ENCODE measurements at regions not wholly inside any gene's neighbourhood (a gene's known extent, or its start where the extent isn't known, plus 50 kb on each side); places are given as distances from the start of the nearest gene placed in this dataset.

DNA sequence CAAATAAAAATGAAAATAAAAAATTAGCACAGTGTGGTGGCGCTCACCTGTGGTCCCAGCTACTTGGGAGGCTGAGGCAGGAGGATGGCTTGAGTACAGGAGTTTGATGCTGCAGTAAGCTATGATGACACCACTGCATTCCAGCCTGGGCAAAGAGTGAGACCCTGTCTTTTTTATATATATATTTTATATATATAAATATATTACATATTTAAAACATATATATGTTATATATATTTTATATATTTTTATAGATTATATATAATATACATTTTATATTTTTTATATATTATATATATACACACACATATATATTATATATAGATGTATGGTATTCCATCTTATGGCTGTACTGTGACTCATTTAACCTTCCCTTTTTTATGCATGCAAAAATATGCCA is 87.6 kb upstream of the PMEPA1 start (continued):
- TF ChIP-seq, protein P1, sequence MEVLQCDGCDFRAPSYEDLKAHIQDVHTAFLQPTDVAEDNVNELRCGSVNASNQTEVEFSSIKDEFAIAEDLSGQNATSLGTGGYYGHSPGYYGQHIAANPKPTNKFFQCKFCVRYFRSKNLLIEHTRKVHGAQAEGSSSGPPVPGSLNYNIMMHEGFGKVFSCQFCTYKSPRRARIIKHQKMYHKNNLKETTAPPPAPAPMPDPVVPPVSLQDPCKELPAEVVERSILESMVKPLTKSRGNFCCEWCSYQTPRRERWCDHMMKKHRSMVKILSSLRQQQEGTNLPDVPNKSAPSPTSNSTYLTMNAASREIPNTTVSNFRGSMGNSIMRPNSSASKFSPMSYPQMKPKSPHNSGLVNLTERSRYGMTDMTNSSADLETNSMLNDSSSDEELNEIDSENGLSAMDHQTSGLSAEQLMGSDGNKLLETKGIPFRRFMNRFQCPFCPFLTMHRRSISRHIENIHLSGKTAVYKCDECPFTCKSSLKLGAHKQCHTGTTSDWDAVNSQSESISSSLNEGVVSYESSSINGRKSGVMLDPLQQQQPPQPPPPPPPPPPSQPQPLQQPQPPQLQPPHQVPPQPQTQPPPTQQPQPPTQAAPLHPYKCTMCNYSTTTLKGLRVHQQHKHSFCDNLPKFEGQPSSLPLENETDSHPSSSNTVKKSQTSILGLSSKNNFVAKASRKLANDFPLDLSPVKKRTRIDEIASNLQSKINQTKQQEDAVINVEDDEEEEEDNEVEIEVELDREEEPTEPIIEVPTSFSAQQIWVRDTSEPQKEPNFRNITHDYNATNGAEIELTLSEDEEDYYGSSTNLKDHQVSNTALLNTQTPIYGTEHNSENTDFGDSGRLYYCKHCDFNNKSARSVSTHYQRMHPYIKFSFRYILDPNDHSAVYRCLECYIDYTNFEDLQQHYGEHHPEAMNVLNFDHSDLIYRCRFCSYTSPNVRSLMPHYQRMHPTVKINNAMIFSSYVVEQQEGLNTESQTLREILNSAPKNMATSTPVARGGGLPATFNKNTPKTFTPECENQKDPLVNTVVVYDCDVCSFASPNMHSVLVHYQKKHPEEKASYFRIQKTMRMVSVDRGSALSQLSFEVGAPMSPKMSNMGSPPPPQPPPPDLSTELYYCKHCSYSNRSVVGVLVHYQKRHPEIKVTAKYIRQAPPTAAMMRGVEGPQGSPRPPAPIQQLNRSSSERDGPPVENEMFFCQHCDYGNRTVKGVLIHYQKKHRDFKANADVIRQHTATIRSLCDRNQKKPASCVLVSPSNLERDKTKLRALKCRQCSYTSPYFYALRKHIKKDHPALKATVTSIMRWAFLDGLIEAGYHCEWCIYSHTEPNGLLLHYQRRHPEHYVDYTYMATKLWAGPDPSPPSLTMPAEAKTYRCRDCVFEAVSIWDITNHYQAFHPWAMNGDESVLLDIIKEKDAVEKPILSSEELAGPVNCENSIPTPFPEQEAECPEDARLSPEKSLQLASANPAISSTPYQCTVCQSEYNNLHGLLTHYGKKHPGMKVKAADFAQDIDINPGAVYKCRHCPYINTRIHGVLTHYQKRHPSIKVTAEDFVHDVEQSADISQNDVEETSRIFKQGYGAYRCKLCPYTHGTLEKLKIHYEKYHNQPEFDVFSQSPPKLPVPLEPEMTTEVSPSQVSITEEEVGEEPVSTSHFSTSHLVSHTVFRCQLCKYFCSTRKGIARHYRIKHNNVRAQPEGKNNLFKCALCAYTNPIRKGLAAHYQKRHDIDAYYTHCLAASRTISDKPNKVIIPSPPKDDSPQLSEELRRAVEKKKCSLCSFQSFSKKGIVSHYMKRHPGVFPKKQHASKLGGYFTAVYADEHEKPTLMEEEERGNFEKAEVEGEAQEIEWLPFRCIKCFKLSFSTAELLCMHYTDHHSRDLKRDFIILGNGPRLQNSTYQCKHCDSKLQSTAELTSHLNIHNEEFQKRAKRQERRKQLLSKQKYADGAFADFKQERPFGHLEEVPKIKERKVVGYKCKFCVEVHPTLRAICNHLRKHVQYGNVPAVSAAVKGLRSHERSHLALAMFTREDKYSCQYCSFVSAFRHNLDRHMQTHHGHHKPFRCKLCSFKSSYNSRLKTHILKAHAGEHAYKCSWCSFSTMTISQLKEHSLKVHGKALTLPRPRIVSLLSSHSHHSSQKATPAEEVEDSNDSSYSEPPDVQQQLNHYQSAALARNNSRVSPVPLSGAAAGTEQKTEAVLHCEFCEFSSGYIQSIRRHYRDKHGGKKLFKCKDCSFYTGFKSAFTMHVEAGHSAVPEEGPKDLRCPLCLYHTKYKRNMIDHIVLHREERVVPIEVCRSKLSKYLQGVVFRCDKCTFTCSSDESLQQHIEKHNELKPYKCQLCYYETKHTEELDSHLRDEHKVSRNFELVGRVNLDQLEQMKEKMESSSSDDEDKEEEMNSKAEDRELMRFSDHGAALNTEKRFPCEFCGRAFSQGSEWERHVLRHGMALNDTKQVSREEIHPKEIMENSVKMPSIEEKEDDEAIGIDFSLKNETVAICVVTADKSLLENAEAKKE (CRISPR knock-in tag; IDR thresholded peaks at IDR 0.05): no peak

DNA sequence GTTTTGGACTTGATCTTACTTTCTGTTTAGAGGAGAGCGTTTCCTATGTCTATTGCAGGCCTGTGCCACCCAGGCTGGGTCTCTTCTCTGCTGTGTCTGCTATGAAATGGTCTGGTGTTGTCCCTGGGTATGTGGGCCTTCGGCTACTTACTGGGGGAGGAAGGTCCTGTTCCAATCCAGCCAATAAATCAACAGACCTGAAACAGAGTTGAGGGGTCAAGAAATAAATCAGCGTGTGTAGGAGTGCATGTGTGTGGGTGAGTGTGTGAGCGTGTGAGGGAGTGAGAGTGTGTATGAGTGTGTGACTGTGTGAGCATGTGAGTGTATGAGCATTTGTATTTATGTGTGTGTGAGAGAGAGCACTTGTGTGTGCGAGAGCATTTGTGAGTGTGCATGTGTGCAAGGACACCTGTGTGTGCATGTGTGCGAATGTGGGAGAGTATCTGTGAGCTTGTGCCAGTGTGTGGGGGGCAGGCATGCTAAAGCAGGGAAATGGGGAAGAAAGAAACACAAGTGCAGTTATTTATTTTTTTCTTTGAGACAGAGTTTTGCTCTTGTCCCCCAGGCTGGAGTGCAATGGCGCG is 86.3 kb upstream of the PMEPA1 start:
- Histone ChIP-seq H3K27ac (ENCODE audit: low read depth) (no peak overlapping the region), H3K4me1 (ENCODE audit: insufficient read depth) (no peaks in the 10 kb centered on the region)
- TF ChIP-seq JUNB (IDR thresholded peaks at IDR 0.05; ENCODE audit: unreplicated experiment): no peak
- TF ChIP-seq NANOG (IDR thresholded peaks at IDR 0.05; ENCODE audit: borderline replicate concordance): no peak
- TF ChIP-seq, protein P1 (CRISPR knock-in tag; IDR thresholded peaks at IDR 0.05): no peak
- no peak for TF ChIP-seq POLR2AphosphoS5 (IDR thresholded peaks at IDR 0.05; ENCODE audit: low read depth)
- no peak for TF ChIP-seq STAT1 (IDR thresholded peaks at IDR 0.05; ENCODE audit: unreplicated experiment)
- TF ChIP-seq EZH2 (IDR thresholded peaks at IDR 0.05; ENCODE audit: low read depth, unreplicated experiment): no peak
- no peak for TF ChIP-seq ZNF114 (CRISPR knock-in tag; IDR thresholded peaks at IDR 0.05)

More for the DNA sequence above, 86.3 kb upstream of the PMEPA1 start:
- Histone ChIP-seq H3K36me3 (ENCODE audit: insufficient read depth) (no peaks in the 10 kb centered on the region), H3K4me2 (no peak overlapping the region), H3K27me3 (ENCODE audit: insufficient read depth) (no peaks in the 10 kb centered on the region), H3K4me3 (no peak overlapping the region), H3F3A (replicated peaks; ENCODE audit: low read depth) (no peaks in the 10 kb centered on the region), H2AFZ (no peak overlapping the region), H3K79me2 (replicated peaks; ENCODE audit: insufficient read depth) (no peaks in the 10 kb centered on the region), H3K9me2 (ENCODE audit: insufficient read depth) (no peaks in the 10 kb centered on the region), H4K20me1 (replicated peaks; ENCODE audit: insufficient read depth) (no peaks in the 10 kb centered on the region)
- no peak overlapping the region for H3K27ac Mint-ChIP-seq
- H3K4me1 Mint-ChIP-seq: 0 out of 3 replicates have a peak, but pooled peaks cover 2% of the 10 kb centered on the region
- DNase-seq (ENCODE audit: low spot score) (no peak), ATAC-seq (no peak)
- no peak overlapping the region for H3K4me3 Mint-ChIP-seq
- peaks cover 1% of the 10 kb centered on the region for H3K27me3 Mint-ChIP-seq (ENCODE audit: insufficient read depth, low read depth, poor library complexity)
- H3K9me3 Mint-ChIP-seq: no peaks in the 10 kb centered on the region
- H3K36me3 Mint-ChIP-seq (ENCODE audit: low read depth): no peaks in the 10 kb centered on the region
